PC-9 (cell line): ENCODE measurements at regions not wholly inside any gene's neighbourhood (a gene's known extent, or its start where the extent isn't known, plus 50 kb on each side); places are given as distances from the start of the nearest gene placed in this dataset.

Experiments
- BruUV-seq: library from RNA; stranded (reverse); fragments of 400-500 nt; replicated peaks from 2 replicates; lab custom pipeline; 2021; lab: Mats Ljungman, UMichigan
- CTCF ChIA-PET: fragments of 300-600 bp; sonication (Branson Sonifier 250); formaldehyde crosslinking; loops from one replicate; lab custom pipeline; 2022; ENCODE audit warnings: antibody characterized with exemption; lab: Charles Lee
- POLR2A ChIA-PET: fragments of 300-600 bp; sonication (Branson Sonifier 250); formaldehyde crosslinking; loops from one replicate; lab custom pipeline; 2022; ENCODE audit warnings: antibody characterized with exemption; ENCODE audit not compliant: unreplicated experiment; lab: Charles Lee
- DNase-seq, 2 experiments: peaks; one replicate each; pipeline versions ENCODE4 v3.0.0 to v3.0.0-alpha.2; 2015 to 2022; ENCODE audit warnings: mixed read lengths in 1 of 2
- H2AFZ ChIP-seq: fragments of 200-600 bp; sonication (generic); 2 replicates; pipeline ENCODE4 v1.8.1; 2017; ENCODE audit warnings: antibody characterized with exemption
- H3F3A ChIP-seq: fragments of 200-600 bp; sonication (generic); 2 replicates; pipeline ENCODE4 v1.8.1; 2017; ENCODE audit warnings: antibody characterized with exemption, mild to moderate bottlenecking, low read depth; ENCODE audit not compliant: insufficient read depth
- H3K27ac ChIP-seq: fragments of 200-600 bp; sonication (generic); 2 replicates; pipeline ENCODE4 v1.6.1; 2016; ENCODE audit warnings: mixed run types
- H3K27me3 ChIP-seq: fragments of 200-600 bp; sonication (generic); 2 replicates; pipeline ENCODE4 v1.6.1; 2016; ENCODE audit warnings: low read depth, mixed run types; ENCODE audit not compliant: insufficient read depth
- H3K36me3 ChIP-seq: fragments of 200-600 bp; sonication (generic); 2 replicates; pipeline ENCODE4 v1.6.1; 2016; ENCODE audit warnings: low read depth, mixed run types
- H3K4me1 ChIP-seq: fragments of 200-600 bp; sonication (generic); replicated peaks from 2 replicates; pipeline ENCODE4 v1.6.1; 2016; ENCODE audit warnings: mixed run types; ENCODE audit not compliant: insufficient read depth
- H3K4me2 ChIP-seq: fragments of 200-600 bp; sonication (generic); 2 replicates; pipeline ENCODE4 v1.6.1; 2017; ENCODE audit warnings: mixed run types
- H3K4me3 ChIP-seq: fragments of 200-600 bp; sonication (generic); 2 replicates; pipeline ENCODE4 v1.6.1; 2016; ENCODE audit warnings: mixed run types
- H3K79me2 ChIP-seq: fragments of 200-600 bp; sonication (generic); 2 replicates; pipeline ENCODE4 v1.6.1; 2017; ENCODE audit warnings: low read depth, mixed run types
- H3K9me2 ChIP-seq: fragments of 200-600 bp; sonication (generic); 2 replicates; pipeline ENCODE4 v1.8.1; 2017; ENCODE audit warnings: mild to moderate bottlenecking; ENCODE audit not compliant: insufficient read depth
- H3K9me3 ChIP-seq: fragments of 200-600 bp; sonication (generic); 2 replicates; pipeline ENCODE4 v1.8.1; 2016; ENCODE audit warnings: low read depth; ENCODE audit not compliant: insufficient read depth
- H4K20me1 ChIP-seq: fragments of 200-600 bp; sonication (generic); 2 replicates; pipeline ENCODE4 v1.8.1; 2017; ENCODE audit not compliant: insufficient read depth
- EZH2 ChIP-seq: fragments of 200-600 bp; sonication (generic); IDR thresholded peaks from 2 replicates; pipeline ENCODE4 v1.8.0; 2017; ENCODE audit warnings: antibody characterized with exemption, low read depth
- intact Hi-C: fragments of 100-400 bp; cut with micrococcal nuclease; formaldehyde crosslinking; loops from one replicate; pipeline ENCODE4 v1.10.0; 2022; ENCODE audit not compliant: unreplicated experiment
- TF ChIP-seq, protein P1 (sequence below): fragments of 200-600 bp; sonication (generic); conservative IDR thresholded peaks from 2 replicates; pipeline ENCODE4 v1.6.1; 2017; ENCODE audit warnings: mixed run types, antibody characterized with exemption, mild to moderate bottlenecking, moderate library complexity

DNA sequence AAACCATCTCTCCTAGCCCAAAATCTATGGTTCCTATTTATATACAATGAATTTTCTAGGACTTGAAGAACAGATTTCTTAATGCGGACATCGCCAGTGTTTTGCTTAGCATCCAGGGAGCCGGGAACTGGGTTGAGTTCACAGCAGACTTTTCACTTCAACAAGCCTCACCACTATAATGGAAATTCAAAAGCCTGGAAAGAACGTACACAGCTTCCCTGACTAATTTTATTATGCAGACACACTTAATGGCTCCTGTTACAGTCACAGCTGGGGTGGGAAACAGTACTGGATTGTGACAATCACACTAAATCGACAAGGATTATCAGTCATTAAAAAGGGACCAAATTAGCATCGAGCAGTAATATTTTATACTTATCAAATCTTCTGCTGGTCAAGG lies 129.2 kb upstream of the BNIP2 start:
- TF ChIP-seq, protein P1, sequence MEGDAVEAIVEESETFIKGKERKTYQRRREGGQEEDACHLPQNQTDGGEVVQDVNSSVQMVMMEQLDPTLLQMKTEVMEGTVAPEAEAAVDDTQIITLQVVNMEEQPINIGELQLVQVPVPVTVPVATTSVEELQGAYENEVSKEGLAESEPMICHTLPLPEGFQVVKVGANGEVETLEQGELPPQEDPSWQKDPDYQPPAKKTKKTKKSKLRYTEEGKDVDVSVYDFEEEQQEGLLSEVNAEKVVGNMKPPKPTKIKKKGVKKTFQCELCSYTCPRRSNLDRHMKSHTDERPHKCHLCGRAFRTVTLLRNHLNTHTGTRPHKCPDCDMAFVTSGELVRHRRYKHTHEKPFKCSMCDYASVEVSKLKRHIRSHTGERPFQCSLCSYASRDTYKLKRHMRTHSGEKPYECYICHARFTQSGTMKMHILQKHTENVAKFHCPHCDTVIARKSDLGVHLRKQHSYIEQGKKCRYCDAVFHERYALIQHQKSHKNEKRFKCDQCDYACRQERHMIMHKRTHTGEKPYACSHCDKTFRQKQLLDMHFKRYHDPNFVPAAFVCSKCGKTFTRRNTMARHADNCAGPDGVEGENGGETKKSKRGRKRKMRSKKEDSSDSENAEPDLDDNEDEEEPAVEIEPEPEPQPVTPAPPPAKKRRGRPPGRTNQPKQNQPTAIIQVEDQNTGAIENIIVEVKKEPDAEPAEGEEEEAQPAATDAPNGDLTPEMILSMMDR, result no peak
- POLR2A ChIA-PET, result no interaction called here
- Histone ChIP-seq H3K79me2 (no peaks in the 10 kb centered on the region), H2AFZ (no peak overlapping the region), H3K36me3 (no peaks in the 10 kb centered on the region), H3K4me1 (no peaks in the 10 kb centered on the region), H3F3A (no peaks in the 10 kb centered on the region), H3K4me2 (no peak overlapping the region), H3K27me3 (no peaks in the 10 kb centered on the region), H3K4me3 (no peak overlapping the region), H3K27ac (no peak overlapping the region), H4K20me1 (no peaks in the 10 kb centered on the region), H3K9me2 (no peaks in the 10 kb centered on the region), H3K9me3 (no peaks in the 10 kb centered on the region)
- DNase-seq, result no peak
- intact Hi-C loops, result no loop called here
- CTCF ChIA-PET, result interaction anchor here (0.6 kb wide), 1 partner anchor 127 kb away, joined by 3 read pairs; no protein-coding TSS in a partner anchor
- BruUV-seq, result no TSS peak

DNA sequence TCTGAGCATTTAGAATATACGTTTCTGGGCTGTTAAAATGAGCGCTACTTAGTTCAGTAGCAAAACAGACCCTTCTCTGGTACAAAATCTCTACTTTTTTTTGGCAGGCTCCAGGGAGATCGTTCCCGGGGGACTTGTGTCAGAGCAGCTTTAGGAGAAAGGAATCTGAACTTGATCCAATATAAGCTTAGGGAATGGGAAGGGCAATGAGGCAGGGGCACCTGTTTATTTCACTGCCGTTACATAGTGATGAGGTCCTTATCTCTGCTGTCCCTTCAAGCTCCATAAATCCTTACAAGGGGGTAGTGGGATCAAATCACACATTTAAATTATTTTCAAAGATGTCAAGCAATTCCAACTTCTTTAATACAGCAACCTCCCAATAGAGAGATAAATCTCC lies 128.7 kb upstream of the BNIP2 start:
- Histone ChIP-seq H3K36me3 (no peaks in the 10 kb centered on the region), H3K9me3 (no peaks in the 10 kb centered on the region), H3K4me3 (no peak overlapping the region), H3K4me1 (no peaks in the 10 kb centered on the region), H3K27me3 (no peaks in the 10 kb centered on the region), H3K9me2 (no peaks in the 10 kb centered on the region), H2AFZ (no peak overlapping the region), H3F3A (no peaks in the 10 kb centered on the region), H3K79me2 (no peaks in the 10 kb centered on the region), H3K27ac (no peak overlapping the region), H4K20me1 (no peaks in the 10 kb centered on the region), H3K4me2 (no peak overlapping the region)
- CTCF ChIA-PET, result no interaction called here
- no TSS peak for BruUV-seq
- intact Hi-C loops, result no loop called here
- POLR2A ChIA-PET, result no interaction called here
- TF ChIP-seq, protein P1, result no peak
- no peak for TF ChIP-seq EZH2
- no peak for DNase-seq

DNA sequence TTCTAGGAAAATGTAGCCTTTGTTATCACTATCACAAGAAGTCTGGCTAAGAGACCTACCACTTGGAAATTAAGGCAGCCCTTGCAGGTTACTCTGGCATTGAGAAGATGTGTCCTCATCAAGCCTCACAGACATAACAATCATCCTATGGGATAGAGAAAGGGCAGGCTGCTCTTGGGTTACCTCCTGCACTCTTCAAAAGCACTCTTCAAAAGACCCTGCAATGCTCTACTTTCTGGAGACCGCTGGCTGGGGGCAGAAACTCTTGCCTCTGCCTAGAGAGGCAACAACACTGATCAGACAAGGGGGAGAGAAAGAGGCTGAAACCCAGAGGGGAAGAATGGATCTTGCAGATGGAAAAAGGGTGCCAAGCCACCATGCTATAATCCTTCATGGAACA lies 127.9 kb upstream of the BNIP2 start:
- Histone ChIP-seq H3K4me3 (no peak overlapping the region), H3K4me1 (no peaks in the 10 kb centered on the region), H3K36me3 (no peaks in the 10 kb centered on the region), H3K9me3 (no peaks in the 10 kb centered on the region), H3K27me3 (no peaks in the 10 kb centered on the region), H2AFZ (no peak overlapping the region), H3F3A (no peaks in the 10 kb centered on the region), H4K20me1 (no peaks in the 10 kb centered on the region), H3K4me2 (no peak overlapping the region), H3K9me2 (no peaks in the 10 kb centered on the region), H3K27ac (no peak overlapping the region), H3K79me2 (no peaks in the 10 kb centered on the region)
- no TSS peak for BruUV-seq
- TF ChIP-seq EZH2, result no peak
- TF ChIP-seq, protein P1, result no peak
- ChIA-PET POLR2A (no interaction called here), CTCF (no interaction called here)
- no peak for DNase-seq
- intact Hi-C loops, result no loop called here
